ENCODE measurements at regions not wholly inside any gene's neighbourhood (a gene's known extent, or its start where the extent isn't known, plus 50 kb on each side); places are given as distances from the start of the nearest gene placed in this dataset.

DNA sequence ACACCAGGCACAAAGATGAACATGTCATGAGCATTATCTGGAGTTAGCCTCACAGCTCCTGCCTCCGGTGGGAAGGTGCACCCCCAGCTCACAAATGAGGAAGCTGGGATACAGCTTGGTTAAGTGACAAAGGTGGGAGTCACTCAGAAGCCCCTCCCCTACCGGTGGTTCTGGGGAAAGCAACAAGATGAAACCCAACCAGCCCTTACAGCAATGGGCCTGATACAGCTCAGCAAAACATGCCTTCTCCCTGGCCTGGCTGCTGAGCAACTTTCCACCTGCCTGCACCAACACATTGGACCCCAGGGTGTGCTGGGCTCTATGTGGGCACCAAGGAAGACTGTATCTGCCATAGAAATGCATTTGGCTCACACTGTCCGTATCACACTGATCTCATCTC, 113.2 kb downstream of the GYPC start:
- 80 to 93% (median 82%) methylated on average over 2 to 3 of the region's 3 CpGs for WGBS, 5 donors
- DNase-seq: peak; percentile 48
- no peak overlapping the region for H3K27ac ChIP-seq
- no peak for TF ChIP-seq POLR2A (IDR thresholded peaks at IDR 0.05)
- TF ChIP-seq, protein P1, sequence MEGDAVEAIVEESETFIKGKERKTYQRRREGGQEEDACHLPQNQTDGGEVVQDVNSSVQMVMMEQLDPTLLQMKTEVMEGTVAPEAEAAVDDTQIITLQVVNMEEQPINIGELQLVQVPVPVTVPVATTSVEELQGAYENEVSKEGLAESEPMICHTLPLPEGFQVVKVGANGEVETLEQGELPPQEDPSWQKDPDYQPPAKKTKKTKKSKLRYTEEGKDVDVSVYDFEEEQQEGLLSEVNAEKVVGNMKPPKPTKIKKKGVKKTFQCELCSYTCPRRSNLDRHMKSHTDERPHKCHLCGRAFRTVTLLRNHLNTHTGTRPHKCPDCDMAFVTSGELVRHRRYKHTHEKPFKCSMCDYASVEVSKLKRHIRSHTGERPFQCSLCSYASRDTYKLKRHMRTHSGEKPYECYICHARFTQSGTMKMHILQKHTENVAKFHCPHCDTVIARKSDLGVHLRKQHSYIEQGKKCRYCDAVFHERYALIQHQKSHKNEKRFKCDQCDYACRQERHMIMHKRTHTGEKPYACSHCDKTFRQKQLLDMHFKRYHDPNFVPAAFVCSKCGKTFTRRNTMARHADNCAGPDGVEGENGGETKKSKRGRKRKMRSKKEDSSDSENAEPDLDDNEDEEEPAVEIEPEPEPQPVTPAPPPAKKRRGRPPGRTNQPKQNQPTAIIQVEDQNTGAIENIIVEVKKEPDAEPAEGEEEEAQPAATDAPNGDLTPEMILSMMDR (IDR thresholded peaks at IDR 0.05 in 8 of 11, conservative IDR thresholded peaks at IDR 0.05 in 3 of 11): no peak
- TF ChIP-seq POLR2AphosphoS5 (IDR thresholded peaks at IDR 0.05): no peak
- H3K4me1 ChIP-seq: no peaks in the 10 kb centered on the region
- H3K9me3 ChIP-seq: no peaks in the 10 kb centered on the region
- no peak overlapping the region for H3K4me3 ChIP-seq
- no peaks in the 10 kb centered on the region for H3K36me3 ChIP-seq
- intact Hi-C loops (cut with DNase I; ENCODE audit: low total_unique reads): no loop called here
- H3K27me3 ChIP-seq (replicated peaks in 1 of 7): peaks cover 0 to 7% (median 0%) of the 10 kb centered on the region in 7 donors

DNA sequence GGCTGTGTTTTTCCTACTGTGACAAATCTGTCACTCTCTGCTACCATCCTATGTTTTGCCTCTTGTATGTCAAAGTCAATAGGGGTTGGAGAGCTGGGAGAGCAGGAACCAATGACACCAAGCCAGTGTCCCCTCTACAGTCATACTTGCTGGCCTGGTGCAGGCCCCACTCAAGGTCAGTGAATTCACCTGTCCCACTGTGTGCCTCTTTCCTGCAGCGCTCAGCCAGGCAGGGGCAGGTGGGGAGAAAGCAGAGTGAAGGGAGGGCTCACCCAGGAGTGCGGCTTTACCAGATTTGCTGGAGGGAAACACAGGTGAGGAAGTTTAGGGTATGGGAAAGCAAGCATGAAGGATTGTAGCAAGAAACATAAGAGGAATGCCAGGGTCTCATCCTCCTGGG, 114.5 kb downstream of the GYPC start:
- peak; percentile 36 for DNase-seq
- H3K4me1 ChIP-seq: no peaks in the 10 kb centered on the region
- TF ChIP-seq, protein P1 (IDR thresholded peaks at IDR 0.05 in 8 of 11, conservative IDR thresholded peaks at IDR 0.05 in 3 of 11): no peak
- TF ChIP-seq POLR2AphosphoS5 (IDR thresholded peaks at IDR 0.05): no peak
- TF ChIP-seq POLR2A (IDR thresholded peaks at IDR 0.05): no peak
- intact Hi-C loops (cut with DNase I; ENCODE audit: low total_unique reads): loop anchor here (10.0 kb wide), 1 partner anchor 1026 kb away; no protein-coding TSS in a partner anchor
- H3K4me3 ChIP-seq: no peak overlapping the region
- H3K36me3 ChIP-seq: no peaks in the 10 kb centered on the region
- WGBS, 5 donors: 90 to 100% (median 97%) methylated on average over 2 of the region's 2 CpGs
- H3K27ac ChIP-seq: no peak overlapping the region
- peaks cover 0 to 7% (median 0%) of the 10 kb centered on the region in 7 donors for H3K27me3 ChIP-seq (replicated peaks in 1 of 7)
- no peaks in the 10 kb centered on the region for H3K9me3 ChIP-seq

DNA sequence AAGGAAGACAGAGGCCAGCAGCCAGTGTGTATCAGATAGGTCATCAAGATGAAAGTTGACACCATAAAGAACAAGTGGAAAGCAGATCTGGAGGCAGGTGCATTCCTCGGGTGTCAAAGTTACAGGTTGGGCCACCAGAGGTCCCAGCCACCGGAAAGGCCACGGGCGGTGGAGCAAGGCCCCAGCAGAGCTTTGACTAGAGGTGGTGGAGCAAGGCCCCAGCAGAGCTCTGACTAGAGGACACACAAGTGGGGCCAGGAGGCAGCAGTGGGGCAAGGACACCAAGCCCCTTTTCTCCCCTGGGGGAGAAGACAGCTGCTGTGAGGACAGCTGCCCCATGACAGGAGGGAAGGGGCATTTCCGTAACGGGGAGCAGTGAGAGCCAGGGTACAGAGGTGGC, 115.1 kb downstream of the GYPC start:
- TF ChIP-seq, protein P1 (IDR thresholded peaks at IDR 0.05 in 8 of 11, conservative IDR thresholded peaks at IDR 0.05 in 3 of 11): no peak
- TF ChIP-seq POLR2A (IDR thresholded peaks at IDR 0.05) (no peak), POLR2AphosphoS5 (IDR thresholded peaks at IDR 0.05) (no peak)
- intact Hi-C loops (cut with DNase I; ENCODE audit: low total_unique reads): loop anchor here (10.0 kb wide), 1 partner anchor 1026 kb away; no protein-coding TSS in a partner anchor
- Histone ChIP-seq H3K9me3 (no peaks in the 10 kb centered on the region), H3K4me1 (peaks cover 0 to 3% (median 0%) of the 10 kb centered on the region in 6 donors), H3K27ac (no peak overlapping the region), H3K36me3 (no peaks in the 10 kb centered on the region), H3K27me3 (replicated peaks in 1 of 7) (peaks cover 0 to 7% (median 0%) of the 10 kb centered on the region in 7 donors), H3K4me3 (no peak overlapping the region)
- peak; percentile 59 for DNase-seq
- 91 to 99% (median 94%) methylated on average over 6 of the region's 6 CpGs for WGBS, 5 donors

DNA sequence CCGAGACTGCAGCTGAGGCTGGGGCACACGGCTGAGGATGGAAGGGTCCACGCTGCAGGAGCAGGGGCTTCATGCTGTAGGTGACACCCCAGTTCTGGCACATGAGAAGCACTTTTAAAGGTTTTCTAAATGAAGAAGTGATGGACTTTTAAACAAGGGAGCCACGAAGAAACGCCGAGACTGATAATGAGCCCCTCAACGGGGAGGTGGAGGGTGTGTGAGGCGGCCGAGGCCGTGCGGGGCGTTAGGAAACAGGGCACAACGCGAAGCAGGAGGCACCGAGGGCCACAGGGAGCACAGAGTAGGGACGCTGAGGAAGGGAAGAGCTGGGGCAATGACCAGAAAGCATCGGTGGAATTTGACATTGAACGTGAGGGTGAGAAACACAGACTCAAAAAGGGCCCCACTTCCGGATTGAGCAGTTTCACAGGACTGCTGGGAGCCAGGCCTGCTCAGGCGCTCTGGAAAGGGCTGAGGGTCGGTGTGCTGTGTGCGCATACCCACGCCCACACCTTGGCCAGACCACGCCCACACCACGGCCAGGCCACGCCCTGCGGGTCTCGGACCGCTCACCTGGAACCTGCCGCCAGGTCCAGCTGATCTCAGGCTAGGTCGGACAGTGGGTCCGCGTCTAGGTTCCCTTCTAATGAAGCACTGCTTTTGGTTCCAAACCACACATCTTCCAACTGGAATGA, 115.7 kb downstream of the GYPC start:
- WGBS, 5 donors: 87 to 92% (median 90%) methylated on average over 23 to 33 of the region's 33 CpGs
- TF ChIP-seq, protein P1 (IDR thresholded peaks at IDR 0.05 in 8 of 11, conservative IDR thresholded peaks at IDR 0.05 in 3 of 11): no peak
- TF ChIP-seq POLR2AphosphoS5 (IDR thresholded peaks at IDR 0.05) (no peak), POLR2A (IDR thresholded peaks at IDR 0.05) (no peak)

More for the DNA sequence above, 115.7 kb downstream of the GYPC start:
- Histone ChIP-seq H3K4me1 (peaks cover 0 to 9% (median under 1%) of the 10 kb centered on the region in 6 donors), H3K4me3 (no peak overlapping the region), H3K36me3 (no peaks in the 10 kb centered on the region), H3K27ac (no peak overlapping the region), H3K27me3 (replicated peaks in 1 of 7) (peaks cover 0 to 12% (median 0%) of the 10 kb centered on the region in 7 donors), H3K9me3 (no peaks in the 10 kb centered on the region)
- intact Hi-C loops (cut with DNase I; ENCODE audit: low total_unique reads): loop anchor here (10.0 kb wide), 1 partner anchor 1027 kb away; no protein-coding TSS in a partner anchor
- peak; percentile 60 for DNase-seq
